HEK293T (cell line): ENCODE measurements at regions not wholly inside any gene's neighbourhood (a gene's known extent, or its start where the extent isn't known, plus 50 kb on each side); places are given as distances from the start of the nearest gene placed in this dataset.

Experiments used
- BHLHE40 ChIP-seq: fragments of 450-650 bp; IDR thresholded peaks from 2 replicates; pipeline ENCODE4 v1.6.1; 2016; ENCODE audit warnings: mild to moderate bottlenecking, moderate library complexity, borderline replicate concordance
- ELF4 ChIP-seq: fragments of 450-650 bp; IDR thresholded peaks from 2 replicates; pipeline ENCODE4 v1.6.1; 2017; ENCODE audit warnings: antibody characterized with exemption
- FOXA1 ChIP-seq: fragments of 450-650 bp; IDR thresholded peaks from 2 replicates; pipeline ENCODE4 v1.6.1; 2016; ENCODE audit warnings: mild to moderate bottlenecking
- LEF1 ChIP-seq: fragments of 450-650 bp; IDR thresholded peaks from 2 replicates; pipeline ENCODE4 v1.6.1; 2017; ENCODE audit warnings: mild to moderate bottlenecking, borderline replicate concordance
- NFRKB ChIP-seq: fragments of 450-650 bp; IDR thresholded peaks from 2 replicates; pipeline ENCODE4 v1.6.1; 2016; ENCODE audit warnings: mild to moderate bottlenecking, moderate library complexity
- SP1 ChIP-seq: fragments of 450-650 bp; IDR thresholded peaks from 2 replicates; pipeline ENCODE4 v1.6.1; 2017
- TARDBP ChIP-seq: fragments of 450-650 bp; IDR thresholded peaks from 2 replicates; pipeline ENCODE4 v1.6.1; 2016
- ZNF384 ChIP-seq: fragments of 450-650 bp; IDR thresholded peaks from 2 replicates; pipeline ENCODE4 v1.6.1; 2016

GRCh38 chr16:52367821-52368220 lies 179.1 kb downstream of the TOX3 start:
- TF ChIP-seq TARDBP (no peak), SP1 (no peak), ELF4 (no peak), FOXA1 (no peak), NFRKB (no peak), LEF1 (no peak), BHLHE40 (no peak), ZNF384 (no peak)
